Skeletal muscle satellite cell (primary cell): ENCODE measurements at regions not wholly inside any gene's neighbourhood (a gene's known extent, or its start where the extent isn't known, plus 50 kb on each side); places are given as distances from the start of the nearest gene placed in this dataset.

Experiments used
- H3K27me3 ChIP-seq: 2 replicates; pipeline ENCODE4 v1.7.0; 2013; ENCODE audit warnings: low read length; ENCODE audit not compliant: control insufficient read depth, insufficient read depth
- H3K36me3 ChIP-seq: 2 replicates; pipeline ENCODE4 v1.7.0; 2013; ENCODE audit warnings: mild to moderate bottlenecking, control low read depth, low read length; ENCODE audit not compliant: insufficient read depth
- H3K4me1 ChIP-seq: 2 replicates; pipeline ENCODE4 v1.7.0; 2013; ENCODE audit warnings: low read length; ENCODE audit not compliant: control insufficient read depth, insufficient read depth
- H3K4me2 ChIP-seq: 2 replicates; pipeline ENCODE4 v1.7.0; 2013; ENCODE audit warnings: mild to moderate bottlenecking, low read length
- H3K4me3 ChIP-seq: 2 replicates; pipeline ENCODE4 v1.7.0; 2013; ENCODE audit warnings: low read length
- H3K9ac ChIP-seq: 2 replicates; pipeline ENCODE4 v1.7.0; 2013; ENCODE audit warnings: mild to moderate bottlenecking, low read depth, low read length, moderate library complexity
- H3K9me3 ChIP-seq: replicated peaks from 2 replicates; pipeline ENCODE4 v1.7.0; 2013; ENCODE audit warnings: mild to moderate bottlenecking, control low read depth, low read length

DNA sequence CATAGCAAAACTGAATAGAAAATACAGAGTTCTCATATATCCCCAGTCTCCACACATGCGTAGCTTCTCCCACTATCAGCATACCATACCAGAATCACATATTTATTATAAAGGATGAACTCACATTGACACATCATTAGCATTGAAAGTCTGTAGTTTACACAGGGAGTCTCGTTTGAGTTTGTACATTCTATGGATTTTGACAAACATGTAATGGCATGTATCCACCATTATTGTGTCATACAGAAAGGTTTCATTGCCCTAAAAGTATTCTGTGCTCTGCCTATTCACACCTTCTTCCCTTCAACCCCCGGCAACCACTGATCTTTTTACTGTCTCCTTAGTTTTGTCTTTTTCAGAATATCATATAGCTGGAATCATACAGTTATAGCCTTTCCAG, 562.4 kb downstream of the KCTD8 start:
- Histone ChIP-seq H3K4me2 (no peak overlapping the region), H3K9ac (no peak overlapping the region), H3K27me3 (no peaks in the 10 kb centered on the region), H3K9me3 (no peaks in the 10 kb centered on the region), H3K4me3 (no peak overlapping the region), H3K4me1 (no peaks in the 10 kb centered on the region), H3K36me3 (no peaks in the 10 kb centered on the region)

DNA sequence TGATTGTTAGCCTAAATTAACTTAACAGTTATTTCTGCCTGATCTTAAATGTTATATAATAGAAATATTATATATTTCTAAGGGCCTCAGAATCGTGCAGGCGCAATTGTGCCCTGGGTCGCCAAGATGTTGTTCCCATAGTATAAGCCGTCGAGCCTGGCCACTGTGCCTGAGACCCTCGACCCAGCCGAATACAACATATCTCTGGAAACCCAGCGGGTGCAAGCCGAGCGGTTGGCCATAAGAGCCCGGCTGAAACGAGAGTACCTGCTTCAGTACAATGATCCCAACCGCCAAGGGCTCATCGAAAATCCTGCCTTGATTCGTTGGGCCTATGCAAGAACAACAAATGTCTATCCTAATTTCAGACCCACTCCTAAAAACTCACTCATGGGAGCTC, 549.8 kb downstream of the KCTD8 start:
- no peak overlapping the region for H3K9ac ChIP-seq
- no peak overlapping the region for H3K4me2 ChIP-seq
- H3K4me3 ChIP-seq = no peak overlapping the region
- no peaks in the 10 kb centered on the region for H3K27me3 ChIP-seq
- H3K9me3 ChIP-seq = no peaks in the 10 kb centered on the region
- H3K36me3 ChIP-seq = no peaks in the 10 kb centered on the region
- H3K4me1 ChIP-seq = no peaks in the 10 kb centered on the region

DNA sequence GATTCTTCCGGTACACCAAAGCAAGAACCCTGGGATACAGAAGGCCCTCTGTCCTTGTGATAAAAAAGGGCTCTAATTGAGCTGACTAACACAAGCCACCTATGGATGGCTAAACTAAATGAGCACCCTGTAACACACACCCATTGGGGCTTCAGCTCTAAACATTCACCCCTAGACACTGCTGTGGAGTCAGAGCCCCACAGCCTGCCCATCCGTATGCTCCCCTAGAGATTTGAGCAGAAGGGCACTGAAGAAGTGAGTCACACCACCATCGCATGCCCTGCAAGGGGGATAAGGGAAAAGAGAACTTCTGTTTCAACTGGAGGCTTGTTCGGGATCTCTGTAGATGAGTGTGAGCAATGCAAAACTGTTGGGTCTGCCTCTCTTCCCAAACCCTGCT, 545.2 kb downstream of the KCTD8 start:
- no peak overlapping the region for H3K9ac ChIP-seq
- H3K4me3 ChIP-seq = no peak overlapping the region
- H3K36me3 ChIP-seq = no peaks in the 10 kb centered on the region
- H3K4me1 ChIP-seq = no peaks in the 10 kb centered on the region
- H3K9me3 ChIP-seq = no peaks in the 10 kb centered on the region
- H3K4me2 ChIP-seq = no peak overlapping the region
- no peaks in the 10 kb centered on the region for H3K27me3 ChIP-seq

DNA sequence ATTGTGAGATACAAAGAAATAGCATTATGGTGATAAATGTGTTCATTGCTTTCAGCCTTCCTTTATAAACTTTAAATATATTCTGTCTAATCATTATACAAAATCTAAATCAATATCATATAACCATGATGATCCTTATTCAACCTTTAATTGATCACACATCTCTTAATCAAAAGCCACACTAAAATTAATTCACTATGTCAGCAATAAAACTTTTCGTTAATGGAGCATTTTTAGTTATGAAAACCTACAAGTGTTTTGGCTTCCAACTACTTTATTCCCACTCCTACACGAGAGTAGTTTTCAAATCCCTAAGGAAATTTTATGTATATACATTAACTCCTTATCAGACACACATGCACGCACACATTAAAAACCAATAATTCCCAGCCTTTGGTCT, 530.2 kb downstream of the KCTD8 start:
- no peaks in the 10 kb centered on the region for H3K36me3 ChIP-seq
- no peaks in the 10 kb centered on the region for H3K27me3 ChIP-seq
- no peaks in the 10 kb centered on the region for H3K4me1 ChIP-seq
- H3K9ac ChIP-seq = no peak overlapping the region
- H3K4me3 ChIP-seq = no peak overlapping the region
- H3K9me3 ChIP-seq = no peaks in the 10 kb centered on the region
- no peak overlapping the region for H3K4me2 ChIP-seq

DNA sequence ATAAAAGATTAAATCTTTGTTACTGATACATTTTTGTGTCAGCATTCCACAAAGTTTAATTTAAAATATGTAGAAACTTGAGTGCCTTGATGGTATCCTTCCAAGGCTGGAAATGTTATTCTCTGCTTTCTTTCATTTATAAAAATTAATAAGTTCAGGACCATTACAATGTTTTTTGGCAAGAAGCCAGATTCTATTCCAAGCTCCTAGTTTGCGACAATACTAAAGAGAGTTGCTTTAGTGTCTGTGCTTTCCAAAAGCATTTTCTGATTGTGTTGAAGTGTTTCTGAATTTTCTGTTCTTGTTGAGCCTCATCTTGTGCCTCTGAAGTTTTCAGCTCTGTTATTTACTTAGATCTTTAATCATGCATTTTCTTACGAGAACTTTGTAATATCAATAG, 516.2 kb downstream of the KCTD8 start:
- H3K27me3 ChIP-seq = no peaks in the 10 kb centered on the region
- H3K9ac ChIP-seq = no peak overlapping the region
- no peak overlapping the region for H3K4me2 ChIP-seq
- H3K4me1 ChIP-seq = no peaks in the 10 kb centered on the region
- H3K4me3 ChIP-seq = no peak overlapping the region
- H3K36me3 ChIP-seq = no peaks in the 10 kb centered on the region
- no peaks in the 10 kb centered on the region for H3K9me3 ChIP-seq

- Histone ChIP-seq H3K9ac (no peak overlapping the region), H3K4me1 (no peaks in the 10 kb centered on the region), H3K27me3 (no peaks in the 10 kb centered on the region), H3K9me3 (no peaks in the 10 kb centered on the region), H3K4me2 (no peak overlapping the region), H3K4me3 (no peak overlapping the region), H3K36me3 (no peaks in the 10 kb centered on the region)
Measured at GRCh38 chr4:43943998-43944397, 504.6 kb downstream of the KCTD8 start.

DNA sequence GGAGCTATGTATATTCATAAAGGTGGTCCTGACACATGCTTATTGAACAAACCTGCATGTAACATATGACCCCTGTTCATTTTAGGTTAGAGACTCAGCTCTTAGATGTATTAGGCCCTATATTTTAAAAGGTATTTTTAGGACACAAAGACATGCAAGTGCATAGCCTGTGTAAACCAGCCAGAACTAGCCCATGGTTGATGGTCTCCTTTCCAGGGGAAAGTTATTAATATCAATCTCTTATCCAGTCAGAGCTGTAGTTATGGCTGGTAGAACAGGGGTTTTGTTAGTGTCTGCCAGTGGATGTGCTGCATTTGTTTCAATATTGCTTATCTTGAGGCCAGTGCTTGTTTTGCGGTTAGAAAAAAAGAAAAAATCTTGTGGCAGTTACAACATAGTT, 488.6 kb downstream of the KCTD8 start:
- Histone ChIP-seq H3K4me3 (no peak overlapping the region), H3K9me3 (no peaks in the 10 kb centered on the region), H3K4me1 (no peaks in the 10 kb centered on the region), H3K27me3 (no peaks in the 10 kb centered on the region), H3K36me3 (no peaks in the 10 kb centered on the region), H3K9ac (no peak overlapping the region), H3K4me2 (no peak overlapping the region)

- Histone ChIP-seq H3K9ac (no peak overlapping the region), H3K27me3 (no peaks in the 10 kb centered on the region), H3K36me3 (no peaks in the 10 kb centered on the region), H3K9me3 (no peaks in the 10 kb centered on the region), H3K4me2 (no peak overlapping the region), H3K4me3 (no peak overlapping the region), H3K4me1 (no peaks in the 10 kb centered on the region)
Measured at GRCh38 chr4:43968011-43968410, 480.6 kb downstream of the KCTD8 start.

DNA sequence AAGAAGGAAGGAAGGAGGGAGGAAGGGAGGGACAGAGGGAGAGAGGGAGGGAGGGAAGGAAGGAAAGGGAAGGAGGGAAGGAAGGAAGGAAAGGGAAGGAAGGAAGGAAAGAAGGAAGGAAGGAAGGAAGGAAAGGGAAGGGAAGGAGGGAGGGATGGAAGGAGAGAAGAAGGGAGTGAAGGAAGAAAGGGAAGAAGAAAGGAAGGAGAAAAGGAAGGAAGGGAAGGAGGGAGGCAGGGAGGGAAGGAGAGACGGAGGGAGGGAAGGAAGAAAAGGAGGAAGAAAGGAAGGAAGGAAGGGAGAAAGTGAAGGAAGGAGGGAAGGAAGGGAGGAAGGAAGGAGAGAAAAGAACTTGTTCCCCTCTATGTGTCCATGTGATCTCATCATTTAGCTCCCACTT, 465.0 kb downstream of the KCTD8 start:
- Histone ChIP-seq H3K27me3 (no peaks in the 10 kb centered on the region), H3K9ac (no peak overlapping the region), H3K36me3 (no peaks in the 10 kb centered on the region), H3K9me3 (no peaks in the 10 kb centered on the region), H3K4me2 (no peak overlapping the region), H3K4me3 (no peak overlapping the region), H3K4me1 (no peaks in the 10 kb centered on the region)

DNA sequence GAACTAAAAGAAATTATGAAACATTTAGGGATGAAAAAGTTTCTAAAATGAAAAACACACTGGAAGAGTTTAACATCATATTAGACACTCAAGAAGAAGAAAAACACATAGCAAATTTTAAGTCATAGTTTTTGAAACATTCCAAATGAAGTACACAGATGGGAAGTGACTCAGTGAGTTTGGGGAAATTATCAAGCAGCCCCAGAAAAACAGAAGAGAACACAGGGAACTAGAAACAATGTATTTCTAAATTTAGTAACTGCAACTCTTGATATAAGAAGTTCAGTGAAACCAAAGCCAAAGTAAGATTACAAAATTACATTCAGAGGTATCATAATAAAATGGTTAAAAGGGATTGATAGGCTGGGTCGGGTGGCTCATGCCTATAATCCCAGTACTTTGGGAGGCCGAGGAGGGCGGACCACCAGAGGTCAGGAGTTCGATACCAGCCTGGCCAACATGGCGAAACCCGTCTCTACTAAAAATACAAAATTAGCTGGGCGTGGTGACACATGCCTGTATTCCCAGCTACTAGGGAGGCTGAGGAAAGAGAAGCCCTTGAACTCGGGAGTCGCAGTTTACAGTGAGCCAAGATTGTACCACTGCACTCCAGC, 461.2 kb downstream of the KCTD8 start:
- H3K9me3 ChIP-seq = no peaks in the 10 kb centered on the region
- no peak overlapping the region for H3K9ac ChIP-seq
- H3K4me2 ChIP-seq = no peak overlapping the region
- no peaks in the 10 kb centered on the region for H3K4me1 ChIP-seq
- no peaks in the 10 kb centered on the region for H3K27me3 ChIP-seq
- no peaks in the 10 kb centered on the region for H3K36me3 ChIP-seq
- no peak overlapping the region for H3K4me3 ChIP-seq

GRCh38 chr4:43990551-43990950, 458.1 kb downstream of the KCTD8 start:
- Histone ChIP-seq H3K27me3 (no peaks in the 10 kb centered on the region), H3K36me3 (no peaks in the 10 kb centered on the region), H3K4me1 (no peaks in the 10 kb centered on the region), H3K4me2 (no peak overlapping the region), H3K9me3 (no peaks in the 10 kb centered on the region), H3K4me3 (no peak overlapping the region), H3K9ac (no peak overlapping the region)

- no peaks in the 10 kb centered on the region for H3K36me3 ChIP-seq
- H3K9ac ChIP-seq = no peak overlapping the region
- H3K4me2 ChIP-seq = no peak overlapping the region
- H3K4me1 ChIP-seq = no peaks in the 10 kb centered on the region
- no peaks in the 10 kb centered on the region for H3K9me3 ChIP-seq
- H3K4me3 ChIP-seq = no peak overlapping the region
- no peaks in the 10 kb centered on the region for H3K27me3 ChIP-seq
Measured at GRCh38 chr4:43990963-43991362, 457.6 kb downstream of the KCTD8 start.
